ENCODE measurements at regions not wholly inside any gene's neighbourhood (a gene's known extent, or its start where the extent isn't known, plus 50 kb on each side); places are given as distances from the start of the nearest gene placed in this dataset.
"Not testable (repeated sequence)": the region's sequence is repeated elsewhere in the genome, so short reads cannot be mapped to it uniquely, and the experiment has no call there.

DNA sequence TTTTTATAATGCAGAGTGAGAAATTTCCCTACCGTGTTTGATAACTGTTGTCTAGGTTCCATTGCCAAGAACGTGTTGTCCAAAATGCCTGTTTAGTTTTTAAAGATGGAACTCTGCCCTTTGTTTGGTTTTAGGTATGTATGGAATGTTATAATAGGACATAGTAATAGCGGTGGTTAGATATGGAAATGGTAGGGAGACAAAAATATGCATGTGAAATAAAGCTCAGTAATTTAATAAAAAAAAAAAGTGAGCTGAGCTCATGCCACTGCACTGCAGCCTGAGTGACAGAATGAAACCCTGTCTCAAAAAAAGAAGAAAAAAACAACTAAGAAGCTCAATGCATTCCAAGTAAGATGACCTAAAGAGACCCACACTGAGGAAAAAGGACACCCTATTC is 72.9 kb downstream of the ZNF783 start:
- no peak for DNase-seq (ENCODE audit: low spot score)

DNA sequence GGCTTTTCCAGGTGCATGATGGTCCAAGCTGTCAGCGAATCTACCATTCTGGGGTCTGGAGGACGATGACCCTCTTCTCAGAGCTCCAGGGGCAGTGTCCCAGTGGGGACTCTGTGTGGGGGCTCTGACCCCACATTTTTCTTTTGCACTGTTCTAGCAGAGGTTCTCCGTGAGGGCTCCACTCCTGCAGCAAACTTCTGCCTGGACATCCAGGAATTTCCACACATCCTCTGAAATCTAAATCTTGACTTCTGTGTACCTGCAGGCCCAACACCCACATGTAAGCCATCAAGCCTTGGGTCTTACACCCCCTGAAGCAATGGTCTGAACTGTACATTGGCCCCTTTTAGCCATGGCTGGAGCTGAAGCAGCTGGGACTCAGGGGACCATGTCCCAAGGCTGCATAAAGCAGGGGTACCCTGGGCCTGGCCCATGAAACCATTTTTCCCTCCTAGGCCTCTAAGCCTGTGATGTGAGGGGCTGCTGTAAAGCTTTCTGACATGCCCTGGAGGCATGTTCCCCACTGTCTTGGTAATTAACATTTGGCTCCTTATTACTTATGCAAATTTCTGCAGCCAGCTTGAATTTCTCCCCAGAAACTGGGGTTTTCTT is 86.9 kb downstream of the ZNF783 start:
- DNase-seq (ENCODE audit: low spot score) = no peak

DNA sequence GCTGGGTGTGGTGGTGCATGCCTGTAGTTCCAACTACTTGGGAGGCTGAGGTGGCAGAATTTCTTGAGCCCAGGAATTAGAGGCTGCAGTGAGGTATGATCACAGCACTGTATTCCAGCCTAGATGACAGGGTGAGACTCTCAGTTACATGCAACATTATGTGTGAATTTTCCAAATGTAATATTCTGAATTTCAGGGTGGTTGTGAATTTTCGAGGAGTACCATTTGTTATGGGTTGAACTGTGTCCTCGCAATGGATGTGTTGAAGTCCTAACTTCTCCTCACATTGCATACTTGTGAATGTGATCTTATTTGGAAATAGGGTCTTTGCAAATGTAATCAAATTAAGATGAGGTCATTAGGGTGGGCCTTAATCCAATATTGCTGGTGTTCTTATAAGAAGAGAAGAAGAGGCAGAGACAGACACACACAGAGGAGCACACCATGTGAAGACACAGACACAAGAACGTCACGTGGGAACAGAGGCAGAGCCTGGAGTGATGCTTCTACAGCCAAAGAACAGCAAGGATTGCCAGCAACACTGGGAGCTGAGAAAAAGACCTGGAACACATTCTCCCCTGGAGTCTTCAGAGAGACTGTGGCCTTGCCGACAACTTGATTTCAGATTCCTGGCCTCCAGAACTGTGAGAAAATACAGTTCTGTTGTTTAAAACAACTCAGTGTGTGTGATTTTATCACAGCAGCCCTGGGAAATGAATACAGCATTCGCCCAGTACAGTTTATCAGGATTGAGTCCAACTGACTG is 91.9 kb downstream of the ZNF783 start:
- DNase-seq (ENCODE audit: low spot score) = no peak

DNA sequence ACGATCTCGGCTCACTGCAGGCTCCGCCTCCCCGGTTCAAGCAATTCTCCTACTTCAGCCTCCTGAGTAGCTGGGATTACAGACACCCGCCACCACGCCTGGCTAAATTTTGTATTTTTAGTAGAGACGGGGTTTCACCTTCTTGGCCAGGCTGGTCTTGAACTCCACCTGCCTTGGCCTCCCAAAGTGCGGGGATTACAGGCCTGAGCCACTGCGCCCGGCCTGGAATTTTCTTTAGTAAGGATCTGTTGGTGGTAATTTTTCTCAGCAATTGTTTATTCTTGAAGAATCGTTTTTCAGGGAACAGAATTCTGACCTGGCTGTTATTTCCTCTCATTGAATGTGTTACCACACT is 93.0 kb downstream of the ZNF783 start:
- DNase-seq (ENCODE audit: low spot score) = not testable (repeated sequence)

DNA sequence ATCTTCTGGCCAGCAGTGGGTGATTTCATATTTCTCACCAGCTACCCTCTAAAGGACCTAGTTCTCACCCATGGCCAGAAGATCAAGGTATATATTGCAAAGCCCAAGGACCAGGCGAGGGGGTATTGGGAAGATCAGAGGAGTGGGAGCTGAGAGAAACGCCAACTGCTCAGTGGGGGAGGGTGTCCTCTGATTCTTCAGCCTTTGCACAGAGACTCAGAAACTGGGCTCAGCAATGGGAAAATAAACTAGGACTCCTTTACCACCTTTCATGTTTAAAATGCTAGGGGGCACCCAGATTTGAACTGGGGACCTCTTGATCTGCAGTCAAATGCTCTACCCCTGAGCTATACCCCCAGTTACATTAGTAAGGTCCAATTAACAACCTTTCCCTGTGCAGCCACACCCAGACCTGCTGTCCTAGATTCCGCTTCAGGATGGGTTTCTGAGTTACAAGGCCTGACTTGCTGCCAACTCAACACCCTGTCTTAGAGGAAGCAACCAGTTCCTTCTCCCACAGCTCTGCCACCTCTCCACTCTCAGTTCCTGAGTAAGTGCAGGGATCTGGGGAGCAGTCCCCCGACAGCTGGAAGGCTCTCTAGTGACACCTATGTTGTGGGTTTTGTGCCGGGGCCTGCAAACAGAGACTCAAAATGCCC is 93.5 kb downstream of the ZNF783 start:
- no peak for DNase-seq (ENCODE audit: low spot score)

DNA sequence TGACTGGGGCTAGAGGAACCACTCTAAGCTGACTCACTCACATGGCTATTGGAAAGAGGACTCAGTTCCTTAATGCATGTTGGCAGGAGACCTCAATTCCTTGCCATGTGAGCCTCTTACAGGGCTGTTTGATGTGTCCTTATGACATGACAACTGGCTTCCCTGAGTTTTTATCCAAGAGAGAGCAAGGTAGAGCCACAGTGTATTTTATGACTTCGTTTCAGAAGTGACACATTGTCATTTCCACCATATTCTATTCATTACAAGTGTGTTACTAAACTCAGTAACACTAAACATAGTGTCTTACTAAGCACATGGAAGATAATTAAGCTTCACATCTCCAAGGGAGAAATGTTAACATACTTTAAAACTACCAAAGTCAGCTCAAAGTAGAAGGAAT is 98.2 kb downstream of the ZNF777 start:
- DNase-seq (ENCODE audit: low spot score) = no peak

DNA sequence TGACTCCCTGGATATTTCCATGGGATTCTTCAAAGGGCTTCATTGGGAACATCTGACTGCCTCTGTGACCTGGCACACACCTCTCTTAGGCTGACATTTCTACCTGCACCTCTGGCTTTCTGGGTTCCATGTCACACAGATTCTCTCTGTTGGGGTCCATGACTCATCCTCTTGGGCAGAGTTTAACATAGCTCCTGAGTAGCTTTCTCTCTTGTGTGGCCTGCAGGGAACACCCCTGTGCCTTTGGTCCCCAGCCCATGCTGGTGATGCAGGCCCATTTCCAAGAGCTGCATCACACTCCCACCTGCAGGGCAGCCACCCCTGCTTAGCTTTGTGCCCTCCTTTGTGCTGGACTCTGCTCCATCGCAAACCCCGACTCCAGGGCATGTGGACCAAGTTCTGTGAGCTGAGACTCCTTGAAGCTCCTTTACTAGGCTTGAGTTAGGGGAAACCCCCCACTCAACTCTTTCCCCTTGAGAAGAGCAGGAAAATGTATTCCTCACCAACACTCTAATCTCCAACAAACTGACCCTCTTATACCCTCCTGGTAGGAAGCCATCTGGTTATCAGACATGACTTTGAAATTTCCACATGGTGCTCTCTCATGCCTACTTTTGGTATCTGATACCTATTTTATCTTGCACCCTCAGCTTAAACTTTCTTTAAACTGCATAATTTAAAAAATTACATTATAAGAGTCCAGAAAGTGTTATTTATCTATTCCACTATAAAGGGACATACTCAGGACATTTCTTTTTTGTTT is 93.3 kb downstream of the ZNF777 start:
- DNase-seq (ENCODE audit: low spot score) = no peak

DNA sequence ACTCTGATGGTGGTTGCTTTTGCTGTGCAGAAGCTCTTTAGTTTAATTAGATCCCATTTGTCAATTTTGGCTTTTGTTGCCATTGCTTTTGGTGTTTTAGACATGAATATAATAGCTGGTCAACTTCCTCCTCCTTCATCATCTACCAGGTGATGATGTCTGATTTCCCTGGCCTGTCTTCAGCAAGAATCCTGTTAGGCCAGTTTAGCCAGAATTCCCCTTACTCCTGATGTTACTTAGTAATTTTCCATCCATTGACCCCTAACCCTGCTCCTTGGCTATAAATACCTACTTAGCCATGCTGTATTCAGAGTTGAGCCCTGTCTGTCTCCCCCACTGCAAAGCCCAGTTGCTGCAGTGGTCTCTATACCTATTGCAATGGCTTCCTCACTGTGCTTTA is 91.4 kb downstream of the ZNF777 start:
- DNase-seq (ENCODE audit: low spot score) = peak; percentile 14

DNA sequence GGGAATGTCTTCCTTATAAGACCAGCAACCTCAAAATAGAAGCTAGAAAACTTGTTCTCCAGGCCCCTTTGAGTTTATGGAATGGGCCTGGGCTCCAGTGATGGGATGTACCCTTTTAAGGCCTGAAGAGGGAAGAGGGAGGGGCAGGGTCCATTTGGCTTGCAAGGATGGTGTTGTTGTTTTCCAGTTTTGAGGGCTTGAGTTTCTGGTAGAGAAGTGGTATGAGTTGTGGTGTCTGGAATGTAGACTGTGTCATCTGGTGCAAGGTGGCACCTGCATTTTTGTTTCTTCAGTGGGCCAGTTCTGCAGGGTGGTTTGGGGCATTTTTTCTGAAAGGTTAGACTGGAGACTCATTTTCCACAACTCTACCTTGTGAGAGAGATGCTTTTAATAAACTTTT is 90.1 kb downstream of the ZNF777 start:
- no peak for DNase-seq (ENCODE audit: low spot score)

DNA sequence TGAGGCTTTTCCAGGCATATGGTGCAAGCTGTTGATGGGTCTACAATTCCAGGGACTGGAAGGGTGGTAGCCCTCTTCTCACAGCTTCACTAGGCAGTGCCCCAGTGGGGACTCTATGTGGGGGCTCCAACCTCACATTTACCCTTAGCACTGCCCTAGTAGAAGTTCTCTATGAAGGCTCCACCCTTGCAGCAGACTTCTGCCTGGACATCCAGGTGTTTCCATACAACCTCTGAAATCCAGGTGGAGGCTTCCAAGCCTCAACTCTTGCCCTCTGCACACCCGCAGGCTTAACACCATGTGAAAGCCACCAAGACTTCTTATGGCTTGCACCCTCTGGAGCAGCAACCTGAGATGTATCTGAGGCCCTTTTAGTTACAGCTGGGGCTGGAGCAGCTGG is 87.8 kb downstream of the ZNF777 start:
- no peak for DNase-seq (ENCODE audit: low spot score)

DNA sequence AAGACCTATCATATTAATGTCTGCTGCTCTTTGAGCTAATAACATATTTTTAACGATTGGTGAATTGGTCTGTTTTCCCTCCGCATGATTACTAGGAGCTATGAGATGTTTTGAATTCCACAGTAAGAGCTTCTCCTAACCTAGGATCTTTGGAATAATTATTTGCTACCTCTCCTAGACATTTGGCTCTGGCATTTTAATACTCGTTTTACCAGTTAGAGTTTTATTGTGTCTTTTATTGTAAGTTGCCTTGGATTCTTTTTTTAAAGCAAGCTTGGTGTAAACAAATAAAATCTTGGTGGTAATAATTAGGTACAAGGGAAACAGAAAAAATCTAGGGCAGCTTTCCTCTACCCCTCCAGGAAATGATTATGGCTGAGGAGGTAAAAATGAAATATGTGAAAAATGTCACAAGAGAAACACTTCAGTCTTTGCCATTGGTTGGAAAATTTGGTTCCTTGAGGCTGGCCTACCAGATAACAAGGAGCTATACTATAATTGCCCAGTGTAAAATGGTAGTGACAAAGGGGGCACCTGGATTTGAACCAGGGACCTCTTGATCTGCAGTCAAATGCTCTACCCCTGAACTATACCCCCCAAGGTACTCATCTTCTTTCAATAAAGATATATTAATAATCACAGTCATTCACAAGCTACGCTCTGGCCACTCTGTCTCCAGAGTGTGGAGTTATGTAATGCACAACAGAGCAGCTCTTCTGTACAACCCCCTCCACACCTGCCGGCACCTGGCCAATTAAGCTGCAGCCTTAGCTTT is 85.4 kb downstream of the ZNF777 start:
- no peak for DNase-seq (ENCODE audit: low spot score)

DNA sequence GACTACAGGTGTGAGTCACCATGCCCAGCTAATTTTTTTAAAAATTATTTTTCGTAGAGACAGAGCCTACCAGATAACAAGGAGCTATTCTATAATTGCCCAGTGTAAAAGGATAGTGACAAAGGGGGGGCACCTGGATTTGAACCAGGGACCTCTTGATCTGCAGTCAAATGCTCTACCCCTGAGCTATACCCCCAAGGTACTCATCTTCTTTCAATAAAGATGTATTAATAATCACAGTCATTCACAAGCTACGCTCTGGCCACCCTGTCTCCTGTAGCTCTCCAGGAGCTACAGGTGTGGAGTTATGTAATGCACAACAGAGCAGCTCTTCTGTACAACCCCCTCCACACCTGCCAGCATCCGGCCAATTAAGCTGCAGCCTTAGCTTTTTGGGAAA is 83.5 kb downstream of the ZNF777 start:
- DNase-seq (ENCODE audit: low spot score) = no peak

DNA sequence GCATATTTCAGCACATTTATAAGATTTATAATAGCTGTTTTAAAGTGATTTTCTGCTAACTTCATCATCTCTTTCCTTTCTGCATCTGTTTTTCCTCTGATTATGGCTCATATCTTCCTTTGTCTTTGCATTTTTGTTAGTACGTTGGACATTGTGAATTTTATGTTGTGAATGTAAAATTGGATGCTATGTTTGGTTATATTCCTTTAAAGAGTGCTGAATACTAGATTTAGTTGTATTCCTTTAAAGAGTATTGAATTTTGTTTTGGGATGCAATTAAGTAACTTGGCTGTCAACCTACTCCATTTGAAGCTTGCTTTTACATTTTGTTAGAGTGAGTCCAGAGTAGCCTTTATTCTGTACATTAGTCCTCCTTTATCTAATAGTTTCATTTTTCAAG is 81.2 kb downstream of the ZNF777 start:
- no peak for DNase-seq (ENCODE audit: low spot score)

DNA sequence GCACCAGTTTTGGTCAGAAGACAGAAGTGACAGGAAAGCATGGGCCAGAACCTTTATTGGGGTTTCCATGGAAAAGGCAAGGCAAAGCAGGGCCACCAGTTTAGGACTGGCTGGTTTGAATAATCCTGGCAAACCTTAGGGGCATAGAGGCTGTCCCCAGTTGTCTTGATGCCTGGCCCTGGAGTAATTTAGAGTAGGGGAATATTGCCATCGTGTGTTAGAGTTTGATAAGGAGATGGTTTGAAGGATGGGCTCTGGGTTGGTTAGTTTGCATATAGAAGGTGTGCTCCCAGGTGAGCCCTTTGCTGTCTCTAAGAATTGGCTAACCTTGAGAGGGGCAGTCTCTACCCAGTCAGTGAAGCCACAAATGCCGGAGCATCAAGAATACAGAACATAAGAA is 79.6 kb downstream of the ZNF777 start:
- DNase-seq (ENCODE audit: low spot score) = no peak

Measured in umbilical cord (tissue), 1 donor.